ENCODE measurements at regions not wholly inside any gene's neighbourhood (a gene's known extent, or its start where the extent isn't known, plus 50 kb on each side); places are given as distances from the start of the nearest gene placed in this dataset.

- H3K4me3 ChIP-seq (ENCODE audit: low read depth, low read length), result no peak overlapping the region
- no peak for DNase-seq (ENCODE audit: low read depth)
- TF ChIP-seq CTCF (IDR thresholded peaks at IDR 0.05; ENCODE audit: insufficient read depth, low read depth, low read length, missing control alignments), result no peak
Observed at GRCh38 chr13:72545030-72545719, 182.3 kb downstream of the MZT1 start.

DNA sequence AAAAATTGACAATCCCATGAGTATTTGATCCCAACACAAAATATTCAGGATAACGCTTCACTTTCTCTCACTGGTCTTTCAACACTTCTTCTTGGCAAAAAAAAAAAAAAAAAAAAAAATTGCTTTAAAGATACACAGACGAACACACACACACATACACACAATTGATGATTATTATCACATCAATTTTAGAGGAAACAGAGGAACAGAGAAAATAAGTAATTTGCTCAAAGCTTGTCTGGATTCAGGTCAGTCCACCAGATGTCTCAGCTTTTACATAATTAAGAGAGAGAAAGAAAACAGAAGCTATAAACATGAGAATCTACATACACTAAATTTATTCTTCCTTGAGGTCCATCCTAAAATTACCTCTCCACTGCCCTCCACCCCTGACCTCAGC lies 183.4 kb downstream of the MZT1 start:
- no peak for DNase-seq (ENCODE audit: low read depth)
- no peak for TF ChIP-seq CTCF (IDR thresholded peaks at IDR 0.05; ENCODE audit: insufficient read depth, low read depth, low read length, missing control alignments)
- H3K4me3 ChIP-seq (ENCODE audit: low read depth, low read length), result no peak overlapping the region

- DNase-seq (ENCODE audit: low read depth), result no peak
- no peak overlapping the region for H3K4me3 ChIP-seq (ENCODE audit: low read depth, low read length)
- TF ChIP-seq CTCF (IDR thresholded peaks at IDR 0.05; ENCODE audit: insufficient read depth, low read depth, low read length, missing control alignments), result no peak
Observed at GRCh38 chr13:72542241-72542640, 185.2 kb downstream of the MZT1 start.

DNA sequence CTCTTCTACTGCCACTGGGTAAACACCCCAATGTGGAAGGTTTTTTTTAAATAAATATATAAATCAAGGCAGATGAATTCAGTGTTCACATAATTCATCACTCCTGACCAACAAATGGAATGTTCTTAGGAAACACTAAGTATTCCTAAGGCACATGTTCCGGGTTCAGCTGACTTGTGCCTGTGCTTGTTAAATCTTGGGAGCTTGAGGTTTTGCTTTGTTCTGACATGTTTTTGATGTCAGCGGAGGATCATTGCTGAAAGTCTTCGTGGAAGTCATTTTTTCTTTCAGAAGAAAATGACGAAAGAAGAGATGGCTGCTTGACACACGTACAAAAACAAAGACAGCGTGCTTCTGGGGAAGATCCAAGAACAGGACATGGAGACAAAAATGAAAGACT lies 185.8 kb downstream of the MZT1 start:
- DNase-seq (ENCODE audit: low read depth), result no peak
- no peak overlapping the region for H3K4me3 ChIP-seq (ENCODE audit: low read depth, low read length)
- no peak for TF ChIP-seq CTCF (IDR thresholded peaks at IDR 0.05; ENCODE audit: insufficient read depth, low read depth, low read length, missing control alignments)

- no peak for DNase-seq (ENCODE audit: low read depth)
- TF ChIP-seq CTCF (IDR thresholded peaks at IDR 0.05; ENCODE audit: insufficient read depth, low read depth, low read length, missing control alignments), result no peak
- H3K4me3 ChIP-seq (ENCODE audit: low read depth, low read length), result no peak overlapping the region
Observed at GRCh38 chr13:72540881-72541280, 186.5 kb downstream of the MZT1 start.

GRCh38 chr13:72539925-72540324 lies 187.5 kb downstream of the MZT1 start:
- H3K4me3 ChIP-seq (ENCODE audit: low read depth, low read length), result no peak overlapping the region
- TF ChIP-seq CTCF (IDR thresholded peaks at IDR 0.05; ENCODE audit: insufficient read depth, low read depth, low read length, missing control alignments), result no peak
- no peak for DNase-seq (ENCODE audit: low read depth)

DNA sequence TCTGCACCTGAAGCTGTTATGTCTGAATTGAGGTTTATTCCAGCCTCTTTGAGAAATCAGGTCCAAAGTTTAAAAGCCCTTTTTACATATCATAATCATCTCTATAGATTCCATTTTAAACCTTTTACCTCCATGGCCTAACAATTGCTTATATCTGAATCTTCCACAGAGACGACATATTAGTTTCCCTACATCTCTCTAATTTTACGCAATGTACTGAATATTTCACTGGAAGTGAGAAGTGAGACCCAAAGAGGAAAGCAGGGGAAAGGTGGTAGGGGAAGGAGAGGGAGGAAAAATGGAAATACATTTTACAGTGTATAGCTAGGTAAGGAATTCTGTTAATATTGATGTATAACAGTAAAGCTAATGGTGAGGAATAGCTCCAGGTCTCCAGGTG lies 189.6 kb downstream of the MZT1 start:
- no peak for TF ChIP-seq CTCF (IDR thresholded peaks at IDR 0.05; ENCODE audit: insufficient read depth, low read depth, low read length, missing control alignments)
- no peak overlapping the region for H3K4me3 ChIP-seq (ENCODE audit: low read depth, low read length)
- DNase-seq (ENCODE audit: low read depth), result no peak

Measured in GM12865 (cell line).